Naive thymus-derived CD4-positive, alpha-beta T cell (primary cell): ENCODE measurements at regions not wholly inside any gene's neighbourhood (a gene's known extent, or its start where the extent isn't known, plus 50 kb on each side); places are given as distances from the start of the nearest gene placed in this dataset.
A peak's percentile ranks its signal among the peaks of the same experiment; 100 is the strongest.
"Not testable (repeated sequence)": the region's sequence is repeated elsewhere in the genome, so short reads cannot be mapped to it uniquely, and the experiment has no call there.

Source experiments
- ATAC-seq: fragments of 150-1000 bp; cut with Tn5 transposase; 2 replicates; pipeline ENCODE4 v1.10.0; 2021; ENCODE audit warnings: mild to moderate bottlenecking, moderate library complexity
- CTCF ChIA-PET: fragments of 350-600 bp; sonication (Branson Sonifier 250); formaldehyde crosslinking; loops from one replicate; lab custom pipeline; 2021; ENCODE audit warnings: antibody characterized with exemption; lab: Charles Lee
- POLR2A ChIA-PET: fragments of 350-600 bp; sonication (Branson Sonifier 250); formaldehyde crosslinking; loops from one replicate; lab custom pipeline; 2021; ENCODE audit warnings: antibody characterized with exemption, inconsistent platforms; lab: Charles Lee
- DNase-seq, 9 donors: peaks; one replicate each; pipeline versions ENCODE4 v3.0.0 to v3.0.0-alpha.2; 2020 to 2022; ENCODE audit warnings: mixed read lengths in 1 of 9
- H3K27ac ChIP-seq: one replicate; pipeline ENCODE4 v1.7.0; 2013; ENCODE audit warnings: mild to moderate bottlenecking, low read depth, low read length, moderate library complexity
- H3K27me3 ChIP-seq, 2 donors: one replicate each; pipeline ENCODE4 v1.7.0; 2013; ENCODE audit warnings: low read length in 2 of 2, mild to moderate bottlenecking in 2 of 2, moderate library complexity in 2 of 2; ENCODE audit not compliant: control insufficient read depth in 2 of 2, insufficient read depth in 2 of 2
- H3K36me3 ChIP-seq, 3 experiments: 1 replicate in 2 of 3; 2 replicates in 1 of 3; pipeline ENCODE4 v1.7.0; 2013; ENCODE audit warnings: low read length in 3 of 3, mild to moderate bottlenecking in 3 of 3, moderate library complexity in 1 of 3; ENCODE audit not compliant: insufficient read depth in 3 of 3, control insufficient read depth in 2 of 3
- H3K4me1 ChIP-seq, 2 donors: one replicate each; pipeline ENCODE4 v1.7.0; 2013; ENCODE audit warnings: low read length in 2 of 2, mild to moderate bottlenecking in 2 of 2, moderate library complexity in 1 of 2; ENCODE audit not compliant: control insufficient read depth in 2 of 2, insufficient read depth in 2 of 2
- H3K4me3 ChIP-seq: 2 replicates; pipeline ENCODE4 v1.7.0; 2013; ENCODE audit warnings: mild to moderate bottlenecking, low read length
- H3K9me3 ChIP-seq, 3 experiments: 1 replicate in 2 of 3; 2 replicates in 1 of 3; pipeline ENCODE4 v1.7.0; 2013; ENCODE audit warnings: low read length in 3 of 3; ENCODE audit not compliant: control insufficient read depth in 2 of 3
- H3K27ac Mint-ChIP-seq, 9 donors: one replicate each; pipeline ENCODE4 v1.8.0; 2020 to 2022; ENCODE audit warnings: mixed read lengths in 9 of 9, mild to moderate bottlenecking in 8 of 9, moderate library complexity in 5 of 9, inconsistent platforms in 2 of 9
- H3K27me3 Mint-ChIP-seq, 5 donors: one replicate each; pipeline ENCODE4 v1.8.0; 2021 to 2022; ENCODE audit warnings: mixed read lengths in 5 of 5, mild to moderate bottlenecking in 1 of 5
- H3K36me3 Mint-ChIP-seq, 5 donors: one replicate each; pipeline ENCODE4 v1.8.0; 2020 to 2022; ENCODE audit warnings: mixed read lengths in 5 of 5, mild to moderate bottlenecking in 3 of 5, inconsistent platforms in 1 of 5
- H3K4me1 Mint-ChIP-seq, 7 donors: one replicate each; pipeline ENCODE4 v1.8.0; 2020 to 2022; ENCODE audit warnings: mixed read lengths in 7 of 7, mild to moderate bottlenecking in 3 of 7, inconsistent platforms in 1 of 7
- H3K4me3 Mint-ChIP-seq, 10 donors: one replicate each; pipeline ENCODE4 v1.8.0; 2020 to 2022; ENCODE audit warnings: mild to moderate bottlenecking in 10 of 10, mixed read lengths in 10 of 10, moderate library complexity in 6 of 10, inconsistent platforms in 2 of 10
- H3K9me3 Mint-ChIP-seq, 11 donors: one replicate each; pipeline ENCODE4 v1.8.0; 2020 to 2022; ENCODE audit warnings: mixed read lengths in 11 of 11, mild to moderate bottlenecking in 4 of 11, inconsistent platforms in 1 of 11, moderate library complexity in 1 of 11
- intact Hi-C, 2 donors: fragments of 100-400 bp; cut with micrococcal nuclease; formaldehyde crosslinking; loops; one replicate each; pipeline ENCODE4 v1.15.1; 2023

DNA sequence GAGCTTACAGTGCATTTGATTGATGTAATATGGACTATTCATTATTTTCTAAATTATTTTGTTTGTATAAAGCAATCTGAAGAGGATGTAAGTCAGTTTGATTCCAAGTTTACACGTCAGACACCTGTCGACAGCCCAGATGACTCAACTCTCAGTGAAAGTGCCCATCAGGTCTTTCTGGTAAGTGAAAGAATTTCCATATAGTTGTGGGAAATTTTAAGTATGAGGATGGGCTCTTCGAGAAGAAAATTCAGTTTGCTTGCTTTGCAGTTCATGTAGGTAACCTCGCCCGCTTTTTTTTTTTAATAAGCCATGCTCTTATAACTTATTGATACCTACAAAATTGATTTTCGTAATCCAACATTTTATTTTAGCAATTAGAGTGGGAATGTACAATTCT lies 151.6 kb downstream of the CDRT15L2 start:
- POLR2A ChIA-PET, H3K9me3 ChIP-seq, H3K4me1 Mint-ChIP-seq, H3K27ac ChIP-seq, H3K27ac Mint-ChIP-seq, H3K27me3 ChIP-seq, H3K4me3 ChIP-seq, ATAC-seq, H3K36me3 Mint-ChIP-seq, DNase-seq, H3K36me3 ChIP-seq, intact Hi-C loops, H3K4me3 Mint-ChIP-seq, CTCF ChIA-PET, H3K9me3 Mint-ChIP-seq, H3K4me1 ChIP-seq: not testable (repeated sequence)
- peaks cover 0 to 15% (median 7%) of the 10 kb centered on the region in 5 donors for H3K27me3 Mint-ChIP-seq

DNA sequence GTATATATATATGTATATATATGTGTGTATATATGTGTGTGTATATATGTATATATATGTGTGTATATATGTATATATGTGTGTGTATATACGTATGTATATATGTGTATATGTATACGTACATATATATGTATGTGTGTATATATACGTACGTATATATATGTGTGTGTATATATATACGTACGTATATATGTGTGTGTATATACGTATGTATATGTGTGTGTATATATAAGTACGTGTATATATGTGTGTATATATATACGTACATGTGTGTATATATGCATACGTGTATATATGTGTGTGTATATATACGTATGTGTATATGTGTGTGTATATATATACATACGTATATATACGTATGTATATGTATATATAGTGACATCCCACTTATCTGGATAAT lies 154.4 kb downstream of the CDRT15L2 start:
- ChIA-PET POLR2A (no interaction called here), CTCF (no interaction called here)
- Mint-ChIP-seq H3K27ac (no peak overlapping the region), H3K9me3 (no peaks in the 10 kb centered on the region), H3K4me3 (no peak overlapping the region), H3K27me3 (peaks cover 0 to 28% (median 4%) of the 10 kb centered on the region in 5 donors), H3K4me1 (no peaks in the 10 kb centered on the region), H3K36me3 (no peaks in the 10 kb centered on the region)
- intact Hi-C loops = no loop called here
- H3K9me3 ChIP-seq = no peaks in the 10 kb centered on the region
- no peaks in the 10 kb centered on the region for H3K36me3 ChIP-seq
- no peak for ATAC-seq
- H3K4me1 ChIP-seq = no peaks in the 10 kb centered on the region
- no peak overlapping the region for H3K4me3 ChIP-seq
- no peaks in the 10 kb centered on the region for H3K27me3 ChIP-seq
- DNase-seq = no peak
- H3K27ac ChIP-seq = no peak overlapping the region

DNA sequence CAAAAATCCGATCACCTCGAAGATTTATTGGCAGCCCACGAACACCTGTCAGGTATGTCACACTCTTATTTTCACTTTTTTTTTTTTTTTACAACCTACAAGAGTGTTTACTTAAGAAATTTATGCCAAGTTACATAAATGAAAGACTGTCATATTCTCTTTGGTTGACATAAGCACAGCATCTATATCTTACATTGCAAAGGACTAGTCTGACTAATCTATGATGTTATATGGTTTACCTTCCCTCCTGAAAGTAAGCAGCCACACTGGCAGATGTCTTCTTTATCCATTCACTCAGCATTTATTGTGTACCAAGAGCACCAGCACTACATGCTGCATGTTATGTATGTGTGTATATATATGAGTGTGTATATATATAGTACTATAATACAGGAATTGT lies 156.3 kb downstream of the CDRT15L2 start:
- intact Hi-C loops = no loop called here

DNA sequence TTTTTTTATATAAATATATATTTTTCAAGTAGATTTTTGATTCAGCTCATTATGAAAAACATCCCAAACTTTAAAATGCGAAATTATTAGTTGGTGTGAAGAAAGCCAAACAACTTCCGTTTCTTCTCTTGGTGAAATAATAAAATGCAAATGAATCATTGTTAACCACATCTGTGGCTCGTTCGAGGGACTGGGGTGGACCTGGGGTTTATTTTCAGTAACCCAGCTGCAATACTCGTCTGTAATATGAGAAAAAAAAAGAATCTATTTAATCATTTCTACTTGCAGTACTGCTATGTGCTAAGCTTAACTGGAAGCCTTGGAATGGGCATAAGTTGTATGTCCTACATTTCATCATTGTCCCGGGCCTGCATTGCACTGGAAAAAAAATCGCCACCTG lies 158.1 kb downstream of the CDRT15L2 start:
- H3K36me3 ChIP-seq, H3K4me1 ChIP-seq, H3K9me3 ChIP-seq, H3K4me3 ChIP-seq, H3K9me3 Mint-ChIP-seq, H3K36me3 Mint-ChIP-seq, POLR2A ChIA-PET, H3K27ac Mint-ChIP-seq, H3K27ac ChIP-seq, intact Hi-C loops, H3K27me3 ChIP-seq, ATAC-seq, CTCF ChIA-PET, H3K4me1 Mint-ChIP-seq, DNase-seq: not testable (repeated sequence)
- Mint-ChIP-seq H3K27me3 (peaks cover 0 to 46% (median 0%) of the 10 kb centered on the region in 5 donors), H3K4me3 (peak overlapping the region in 1 of 10 donors; percentile 69)

More for the DNA sequence above, 156.3 kb downstream of the CDRT15L2 start:
- Histone ChIP-seq H3K4me3 (no peak overlapping the region), H3K27me3 (no peaks in the 10 kb centered on the region), H3K4me1 (no peaks in the 10 kb centered on the region), H3K27ac (no peak overlapping the region), H3K9me3 (no peaks in the 10 kb centered on the region), H3K36me3 (no peaks in the 10 kb centered on the region)
- ATAC-seq (no peak), DNase-seq (no peak)
- H3K27me3 Mint-ChIP-seq = peaks cover 0 to 32% (median 0%) of the 10 kb centered on the region in 5 donors
- ChIA-PET CTCF (no interaction called here), POLR2A (no interaction called here)
- H3K36me3 Mint-ChIP-seq = no peaks in the 10 kb centered on the region
- no peaks in the 10 kb centered on the region for H3K4me1 Mint-ChIP-seq
- no peaks in the 10 kb centered on the region for H3K9me3 Mint-ChIP-seq
- no peak overlapping the region for H3K27ac Mint-ChIP-seq
- H3K4me3 Mint-ChIP-seq = no peak overlapping the region

DNA sequence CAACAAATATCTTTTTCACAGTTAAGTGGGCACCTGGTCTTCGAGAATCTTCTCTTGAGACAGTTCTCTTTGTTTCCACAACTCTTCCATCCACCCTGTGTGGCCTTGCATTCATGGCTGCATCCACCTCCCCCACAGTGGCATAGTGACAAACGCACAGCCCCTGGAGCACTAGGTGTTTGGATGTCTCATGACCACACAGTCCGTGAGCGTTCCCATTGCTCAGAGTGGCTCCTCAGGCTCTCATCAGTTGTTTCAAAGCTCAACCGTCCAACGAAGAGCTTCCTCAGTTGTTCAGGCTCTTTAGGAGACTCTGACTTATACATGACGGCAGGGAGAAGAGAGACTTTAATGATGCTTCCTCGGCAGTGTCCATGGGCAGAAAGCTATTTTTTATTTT lies 191.6 kb downstream of the CDRT15L2 start:
- intact Hi-C loops = no loop called here
- POLR2A ChIA-PET = no interaction called here
- ATAC-seq = no peak

DNA sequence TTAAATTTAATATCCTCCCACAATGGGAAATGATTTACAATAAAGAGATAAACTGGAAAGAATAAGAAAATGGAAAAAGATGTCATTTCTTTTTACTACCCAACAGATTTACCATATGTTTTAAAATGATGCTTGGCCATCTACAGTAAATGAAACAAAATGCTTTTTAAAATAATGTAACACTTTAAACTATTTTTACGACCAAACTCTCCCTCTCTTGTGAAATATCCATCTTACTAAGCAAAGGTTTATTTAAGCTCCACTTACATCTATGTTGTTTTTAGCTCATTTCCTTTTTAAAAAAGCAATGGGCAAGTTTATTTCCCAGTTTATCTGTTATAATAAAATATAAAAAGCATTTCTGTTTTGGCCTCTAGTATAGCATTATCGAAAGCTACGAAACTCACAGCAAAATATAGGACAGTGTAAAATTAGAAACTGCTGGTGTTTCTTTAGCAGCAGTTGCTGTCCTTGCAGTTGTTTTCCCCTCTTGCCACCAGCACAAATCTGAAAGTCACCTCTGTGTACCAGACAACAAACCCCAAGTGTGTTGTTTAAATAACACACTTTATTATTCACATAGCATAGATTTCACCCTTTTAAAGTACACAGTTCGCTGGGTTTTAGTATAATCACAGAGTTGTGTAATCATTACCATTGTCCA lies 195.1 kb downstream of the CDRT15L2 start:
- H3K27me3 ChIP-seq = no peaks in the 10 kb centered on the region
- H3K27ac ChIP-seq = no peak overlapping the region
- ATAC-seq (no peak), DNase-seq (no peak)
- Mint-ChIP-seq H3K27ac (no peak overlapping the region), H3K36me3 (no peaks in the 10 kb centered on the region), H3K9me3 (peaks cover 0 to 4% (median 0%) of the 10 kb centered on the region in 11 donors), H3K4me3 (no peak overlapping the region), H3K4me1 (no peaks in the 10 kb centered on the region), H3K27me3 (peaks cover 0 to 18% (median 0%) of the 10 kb centered on the region in 5 donors)
- no peaks in the 10 kb centered on the region for H3K9me3 ChIP-seq
- POLR2A ChIA-PET = interaction anchor here (0.6 kb wide), 1 partner anchor 24 kb away, joined by 3 read pairs; no protein-coding TSS in a partner anchor
- H3K4me3 ChIP-seq = no peak overlapping the region
- H3K4me1 ChIP-seq = no peaks in the 10 kb centered on the region
- intact Hi-C loops = no loop called here
- CTCF ChIA-PET = no interaction called here
- no peaks in the 10 kb centered on the region for H3K36me3 ChIP-seq

More for the DNA sequence above, 191.6 kb downstream of the CDRT15L2 start:
- Histone ChIP-seq H3K9me3 (no peaks in the 10 kb centered on the region), H3K4me3 (no peak overlapping the region), H3K27ac (no peak overlapping the region), H3K36me3 (no peaks in the 10 kb centered on the region), H3K4me1 (no peaks in the 10 kb centered on the region), H3K27me3 (no peaks in the 10 kb centered on the region)
- peaks cover 0 to 3% (median 0%) of the 10 kb centered on the region in 5 donors for H3K36me3 Mint-ChIP-seq
- no peaks in the 10 kb centered on the region for H3K9me3 Mint-ChIP-seq
- H3K27me3 Mint-ChIP-seq = peaks cover 0 to 8% (median 0%) of the 10 kb centered on the region in 5 donors
- no peak overlapping the region for H3K4me3 Mint-ChIP-seq
- no peak overlapping the region for H3K27ac Mint-ChIP-seq
- no peaks in the 10 kb centered on the region for H3K4me1 Mint-ChIP-seq
- DNase-seq = no peak
- CTCF ChIA-PET = interaction anchor here (0.6 kb wide), 1 partner anchor 11 kb away, joined by 3 read pairs; no protein-coding TSS in a partner anchor

DNA sequence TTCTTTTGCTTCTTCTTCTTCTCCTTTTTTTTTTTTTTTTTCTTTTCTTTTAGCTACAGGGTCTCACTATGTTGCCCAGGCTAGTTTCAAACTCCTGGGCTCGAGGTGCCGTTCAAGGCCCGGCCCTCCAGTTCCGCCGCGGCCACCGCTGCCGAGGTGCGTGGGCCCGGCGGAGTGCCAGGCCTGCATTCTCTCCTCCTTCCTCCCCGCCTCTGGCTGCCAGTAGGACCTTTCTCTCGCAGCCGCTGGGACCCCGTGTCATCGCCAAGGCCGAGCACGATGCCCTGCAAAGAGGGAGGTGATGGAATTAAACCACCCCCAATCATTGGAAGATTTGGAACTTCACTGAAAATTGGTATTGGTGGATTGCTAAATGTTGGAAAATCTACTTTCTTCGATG lies 195.8 kb downstream of the CDRT15L2 start:
- intact Hi-C loops = no loop called here
- no peaks in the 10 kb centered on the region for H3K4me1 Mint-ChIP-seq

More for the DNA sequence above, 195.8 kb downstream of the CDRT15L2 start:
- Histone ChIP-seq H3K4me3 (no peak overlapping the region), H3K36me3 (no peaks in the 10 kb centered on the region), H3K27ac (no peak overlapping the region), H3K9me3 (no peaks in the 10 kb centered on the region), H3K27me3 (no peaks in the 10 kb centered on the region), H3K4me1 (no peaks in the 10 kb centered on the region)
- Mint-ChIP-seq H3K4me3 (no peak overlapping the region), H3K27ac (no peak overlapping the region), H3K27me3 (peaks cover 0 to 18% (median 0%) of the 10 kb centered on the region in 5 donors), H3K36me3 (no peaks in the 10 kb centered on the region), H3K9me3 (peaks cover 0 to 4% (median 0%) of the 10 kb centered on the region in 11 donors)
- ATAC-seq (no peak), DNase-seq (no peak)
- ChIA-PET CTCF (no interaction called here), POLR2A (interaction anchor here (0.6 kb wide), 1 partner anchor 25 kb away, joined by 3 read pairs; no protein-coding TSS in a partner anchor)
